DOHH2 (cell line): ENCODE measurements at regions not wholly inside any gene's neighbourhood (a gene's known extent, or its start where the extent isn't known, plus 50 kb on each side); places are given as distances from the start of the nearest gene placed in this dataset.

Experiments
- EZH2phosphoT487 ChIP-seq: fragments of 200-600 bp; sonication (generic); IDR thresholded peaks from 2 replicates; pipeline ENCODE4 v1.6.1; 2017; ENCODE audit warnings: borderline replicate concordance, mild to moderate bottlenecking, antibody characterized with exemption, low read length, moderate library complexity, mixed read lengths
- TF ChIP-seq, protein P1 (sequence below): fragments of 200-600 bp; sonication (generic); IDR thresholded peaks from one replicate; pipeline ENCODE4 v1.5.1; 2014; ENCODE audit warnings: antibody characterized with exemption, mild to moderate bottlenecking, low read depth, low read length; ENCODE audit not compliant: poor library complexity, severe bottlenecking

DNA sequence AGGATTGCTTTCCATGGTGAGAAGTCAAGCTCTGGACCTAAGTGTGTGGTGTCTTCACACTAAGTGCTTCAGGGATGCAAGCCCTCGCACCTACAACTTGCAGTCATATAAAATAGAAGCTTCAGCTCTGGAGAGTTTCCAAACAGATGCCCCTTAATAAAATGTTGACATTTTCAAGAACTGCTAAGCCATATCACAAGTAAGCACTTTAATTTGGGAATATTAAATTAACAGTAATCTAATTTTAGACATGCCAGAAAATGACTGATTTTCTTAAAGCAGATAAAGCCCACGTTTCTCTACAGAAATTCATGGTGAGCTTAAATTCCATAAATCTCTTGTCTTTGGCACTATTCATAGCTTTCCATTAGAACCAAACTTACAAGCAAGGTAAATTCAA is 600.1 kb upstream of the FLRT2 start:
- TF ChIP-seq, protein P1, sequence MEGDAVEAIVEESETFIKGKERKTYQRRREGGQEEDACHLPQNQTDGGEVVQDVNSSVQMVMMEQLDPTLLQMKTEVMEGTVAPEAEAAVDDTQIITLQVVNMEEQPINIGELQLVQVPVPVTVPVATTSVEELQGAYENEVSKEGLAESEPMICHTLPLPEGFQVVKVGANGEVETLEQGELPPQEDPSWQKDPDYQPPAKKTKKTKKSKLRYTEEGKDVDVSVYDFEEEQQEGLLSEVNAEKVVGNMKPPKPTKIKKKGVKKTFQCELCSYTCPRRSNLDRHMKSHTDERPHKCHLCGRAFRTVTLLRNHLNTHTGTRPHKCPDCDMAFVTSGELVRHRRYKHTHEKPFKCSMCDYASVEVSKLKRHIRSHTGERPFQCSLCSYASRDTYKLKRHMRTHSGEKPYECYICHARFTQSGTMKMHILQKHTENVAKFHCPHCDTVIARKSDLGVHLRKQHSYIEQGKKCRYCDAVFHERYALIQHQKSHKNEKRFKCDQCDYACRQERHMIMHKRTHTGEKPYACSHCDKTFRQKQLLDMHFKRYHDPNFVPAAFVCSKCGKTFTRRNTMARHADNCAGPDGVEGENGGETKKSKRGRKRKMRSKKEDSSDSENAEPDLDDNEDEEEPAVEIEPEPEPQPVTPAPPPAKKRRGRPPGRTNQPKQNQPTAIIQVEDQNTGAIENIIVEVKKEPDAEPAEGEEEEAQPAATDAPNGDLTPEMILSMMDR = no peak
- no peak for TF ChIP-seq EZH2phosphoT487
